GM19468 (cell line): ENCODE measurements at regions not wholly inside any gene's neighbourhood (a gene's known extent, or its start where the extent isn't known, plus 50 kb on each side); places are given as distances from the start of the nearest gene placed in this dataset.
"Not testable (repeated sequence)": the region's sequence is repeated elsewhere in the genome, so short reads cannot be mapped to it uniquely, and the experiment has no call there.

Experiments used
- ATAC-seq: cut with Tn5 transposase; IDR thresholded peaks from one replicate; pipeline ENCODE4 v1.9.1; 2021; ENCODE audit warnings: mild to moderate bottlenecking, moderate library complexity, moderate number of reproducible peaks; ENCODE audit not compliant: unreplicated experiment; ENCODE audit errors: extremely low read depth

- no peak for ATAC-seq
Measured at GRCh38 chr12:89289720-89290119, 62.6 kb downstream of the DUSP6 start.

GRCh38 chr12:89288959-89289358 lies 63.3 kb downstream of the DUSP6 start:
- ATAC-seq: no peak

- ATAC-seq: no peak
Measured at GRCh38 chr12:89286501-89286900, 65.8 kb downstream of the DUSP6 start.

GRCh38 chr12:89281539-89281867 lies 70.8 kb downstream of the DUSP6 start:
- no peak for ATAC-seq

- ATAC-seq: no peak
Measured at GRCh38 chr12:89280833-89281538, 71.3 kb downstream of the DUSP6 start.

- ATAC-seq: no peak
Measured at GRCh38 chr12:89279499-89279898, 72.8 kb downstream of the DUSP6 start.

GRCh38 chr12:89278862-89279261 lies 73.4 kb downstream of the DUSP6 start:
- ATAC-seq: no peak

- no peak for ATAC-seq
Measured at GRCh38 chr12:89278169-89278568, 74.1 kb downstream of the DUSP6 start.

GRCh38 chr12:89276860-89277259 lies 75.4 kb downstream of the DUSP6 start:
- ATAC-seq: no peak

GRCh38 chr12:89273525-89273924 lies 78.8 kb downstream of the DUSP6 start:
- ATAC-seq: no peak

- ATAC-seq: no peak
Measured at GRCh38 chr12:89270548-89270947, 81.8 kb downstream of the DUSP6 start.

GRCh38 chr12:89269174-89269573 lies 83.1 kb downstream of the DUSP6 start:
- no peak for ATAC-seq

GRCh38 chr12:89267404-89267803 lies 84.9 kb downstream of the DUSP6 start:
- no peak for ATAC-seq

- not testable (repeated sequence) for ATAC-seq
Measured at GRCh38 chr12:89266574-89267188, 85.6 kb downstream of the DUSP6 start.

- ATAC-seq: no peak
Measured at GRCh38 chr12:89264837-89265236, 87.5 kb downstream of the DUSP6 start.

GRCh38 chr12:89263900-89264299 lies 88.4 kb downstream of the DUSP6 start:
- ATAC-seq: no peak

- ATAC-seq: no peak
Measured at GRCh38 chr12:89262855-89263552, 89.3 kb downstream of the DUSP6 start.

- ATAC-seq: no peak
Measured at GRCh38 chr12:89261982-89262381, 90.3 kb downstream of the DUSP6 start.

- ATAC-seq: no peak
Measured at GRCh38 chr12:89260841-89261637, 91.3 kb downstream of the DUSP6 start.

GRCh38 chr12:89259821-89260220 lies 92.5 kb downstream of the DUSP6 start:
- no peak for ATAC-seq
